HepG2 (cell line): ENCODE measurements at regions not wholly inside any gene's neighbourhood (a gene's known extent, or its start where the extent isn't known, plus 50 kb on each side); places are given as distances from the start of the nearest gene placed in this dataset.

Source experiments
- ATAC-seq: fragments of 200-7000 bp; cut with Tn5 transposase; 3 replicates; pipeline ENCODE4 v1.9.1; 2020; ENCODE audit warnings: mild to moderate bottlenecking, moderate library complexity
- BruUV-seq: library from RNA; stranded (reverse); fragments of 400-500 nt; replicated peaks from 2 replicates; lab custom pipeline; 2021; lab: Mats Ljungman, UMichigan
- CTCF ChIA-PET: fragments of 300-600 bp; formaldehyde crosslinking; extraction: SDS; loops from one replicate; lab custom pipeline; 2021; ENCODE audit warnings: low total read pairs, inconsistent platforms, low intra/inter-chr PET ratio; lab: Yijun Ruan, JAX
- POLR2A ChIA-PET: fragments of 350-600 bp; sonication (Branson Sonifier 250); formaldehyde crosslinking; loops from one replicate; lab custom pipeline; 2020; ENCODE audit warnings: antibody characterized with exemption, inconsistent platforms; lab: Yijun Ruan, JAX
- DNase-seq: peaks from one replicate; pipeline ENCODE4 v3.0.0-alpha.2; 2015; ENCODE audit warnings: low spot score
- FAIRE-seq: peaks from 3 replicates; lab custom pipeline; 2011; peaks lifted over from hg19 to GRCh38; lab: Jason Lieb, UNC
- H2AFZ ChIP-seq: one replicate; pipeline ENCODE4 v1.6.1; 2011; ENCODE audit warnings: low read length, inconsistent platforms
- H3K27ac ChIP-seq: fragments of 300-600 bp; 3 replicates; pipeline ENCODE4 v1.8.0; 2011; ENCODE audit warnings: mixed run types, mild to moderate bottlenecking, mixed read lengths, low read length, inconsistent platforms; ENCODE audit not compliant: insufficient read depth; ENCODE audit errors: extremely low read length
- H3K27me3 ChIP-seq, 2 experiments: fragments of 200-600 bp in 1 of 2; 2 replicates in 1 of 2; 3 replicates in 1 of 2; pipeline versions ENCODE4 v1.6.0 to v1.8.0; 2011; ENCODE audit warnings: low read length in 2 of 2, mild to moderate bottlenecking in 2 of 2, moderate library complexity in 2 of 2, inconsistent platforms in 1 of 2; ENCODE audit not compliant: insufficient read depth in 2 of 2, control insufficient read depth in 1 of 2
- H3K36me3 ChIP-seq, 2 experiments: fragments of 200-600 bp in 1 of 2; replicated peaks in 1 of 2; 2 replicates in 1 of 2; 3 replicates in 1 of 2; pipeline versions ENCODE4 v1.5.1 to v1.8.0; 2011; ENCODE audit warnings: low read length in 2 of 2, inconsistent platforms in 1 of 2; ENCODE audit not compliant: insufficient read depth in 2 of 2, control insufficient read depth in 1 of 2
- H3K4me1 ChIP-seq: 2 replicates; pipeline ENCODE4 v1.5.1; 2012; ENCODE audit warnings: low read length, inconsistent platforms; ENCODE audit not compliant: insufficient read depth
- H3K4me2 ChIP-seq: 2 replicates; pipeline ENCODE4 v1.6.0; 2011; ENCODE audit warnings: low read depth, low read length, inconsistent platforms
- H3K4me3 ChIP-seq, 3 experiments: fragments of 200-600 bp in 1 of 3; sonication (generic), shearing (Covaris generic) in 1 of 3; replicated peaks in 1 of 3; 2 replicates each; pipeline ENCODE4 v1.5.1; 2011 to 2016; ENCODE audit warnings: low read length in 3 of 3, inconsistent platforms in 2 of 3, low read depth in 2 of 3, mild to moderate bottlenecking in 2 of 3, control low read depth in 1 of 3, mixed read lengths in 1 of 3; ENCODE audit not compliant: insufficient read depth in 1 of 3
- H3K79me2 ChIP-seq: one replicate; pipeline ENCODE4 v1.6.1; 2011; ENCODE audit warnings: low read length, inconsistent platforms; ENCODE audit not compliant: insufficient read depth
- H3K9ac ChIP-seq: 2 replicates; pipeline ENCODE4 v1.6.0; 2011; ENCODE audit warnings: mild to moderate bottlenecking, low read depth, low read length, inconsistent platforms; ENCODE audit not compliant: insufficient read depth
- H3K9me3 ChIP-seq: 2 replicates; pipeline ENCODE4 v1.5.1; 2012; ENCODE audit warnings: mild to moderate bottlenecking, low read length
- H4K20me1 ChIP-seq: 2 replicates; pipeline ENCODE4 v1.6.0; 2011; ENCODE audit warnings: inconsistent platforms, mild to moderate bottlenecking, low read length, moderate library complexity; ENCODE audit not compliant: insufficient read depth
- GATAD2A ChIP-seq: IDR thresholded peaks from 2 replicates; pipeline ENCODE4 v1.6.1; 2016
- HIVEP1 ChIP-seq: sonication (generic); formaldehyde crosslinking; IDR thresholded peaks from 2 replicates; pipeline ENCODE4 v1.4.0; 2020; ENCODE audit warnings: mild to moderate bottlenecking, missing genetic modification reagents
- KLF16 ChIP-seq, 2 experiments: sonication (generic) in 1 of 2; formaldehyde crosslinking in 1 of 2; IDR thresholded peaks; 2 replicates each; pipeline versions ENCODE4 v1.6.1 to v1.8.0; 2016 to 2023; ENCODE audit warnings: missing genetic modification reagents in 2 of 2, missing compliant biosample characterization in 1 of 2
- RNF2 ChIP-seq: fragments of 450-650 bp; conservative IDR thresholded peaks from 2 replicates; pipeline ENCODE4 v1.6.1; 2016; ENCODE audit warnings: low read depth
- SMAD1 ChIP-seq: sonication (generic); formaldehyde crosslinking; IDR thresholded peaks from 2 replicates; pipeline ENCODE4 v1.4.0; 2020; ENCODE audit warnings: missing genetic modification reagents, low read depth, mild to moderate bottlenecking, borderline replicate concordance
- SMARCC2 ChIP-seq: fragments of 450-650 bp; IDR thresholded peaks from 2 replicates; pipeline ENCODE4 v1.6.1; 2017; ENCODE audit warnings: antibody characterized with exemption, mild to moderate bottlenecking
- SNAI1 ChIP-seq: sonication (generic); formaldehyde crosslinking; IDR thresholded peaks from 2 replicates; pipeline ENCODE4 v1.5.0; 2020; ENCODE audit warnings: mild to moderate bottlenecking, missing genetic modification reagents, borderline replicate concordance
- ZNF260 ChIP-seq: sonication (generic); formaldehyde crosslinking; IDR thresholded peaks from 2 replicates; pipeline ENCODE4 v1.4.0; 2020; ENCODE audit warnings: missing genetic modification reagents, low read depth, mild to moderate bottlenecking, borderline replicate concordance
- ZNF337 ChIP-seq: sonication (generic); formaldehyde crosslinking; IDR thresholded peaks from 2 replicates; pipeline ENCODE4 v1.5.1; 2020; ENCODE audit warnings: missing genetic modification reagents, low read depth, mild to moderate bottlenecking, borderline replicate concordance
- ZNF747 ChIP-seq: sonication (generic); formaldehyde crosslinking; IDR thresholded peaks from 2 replicates; pipeline ENCODE4 v1.8.1; 2023; ENCODE audit warnings: missing genetic modification reagents, mild to moderate bottlenecking, borderline replicate concordance
- WGBS: methylation state at CpG from one replicate; pipeline ENCODE4 v1.1.6; 2017; ENCODE audit warnings: low lambda C conversion rate; 5-methylcytosine and 5-hydroxymethylcytosine counted together
- in situ Hi-C: cut with HindIII; loops from 2 replicates; pipeline ENCODE4 v1.10.0; 2017; ENCODE audit warnings: low pct_unique_long_range_greater_than_20kb; ENCODE audit not compliant: extremely low pct_ligation_motif_present
- intact Hi-C: fragments of 100-400 bp; cut with micrococcal nuclease; formaldehyde crosslinking; loops from one replicate; pipeline ENCODE4 v1.10.0; 2022; ENCODE audit not compliant: unreplicated experiment
- TF ChIP-seq, protein P1 (sequence below): IDR thresholded peaks from 2 replicates; pipeline ENCODE4 v1.6.1; 2016; ENCODE audit warnings: control low read depth
- TF ChIP-seq, protein P2 (sequence below): sonication (generic); formaldehyde crosslinking; conservative IDR thresholded peaks from 2 replicates; pipeline ENCODE4 v1.8.0; 2022; ENCODE audit warnings: missing genetic modification reagents
- TF ChIP-seq, protein P3 (sequence below): sonication (generic); formaldehyde crosslinking; IDR thresholded peaks from 2 replicates; pipeline ENCODE4 v1.8.0; 2022; ENCODE audit warnings: mild to moderate bottlenecking, missing genetic modification reagents; ENCODE audit not compliant: insufficient replicate concordance

DNA sequence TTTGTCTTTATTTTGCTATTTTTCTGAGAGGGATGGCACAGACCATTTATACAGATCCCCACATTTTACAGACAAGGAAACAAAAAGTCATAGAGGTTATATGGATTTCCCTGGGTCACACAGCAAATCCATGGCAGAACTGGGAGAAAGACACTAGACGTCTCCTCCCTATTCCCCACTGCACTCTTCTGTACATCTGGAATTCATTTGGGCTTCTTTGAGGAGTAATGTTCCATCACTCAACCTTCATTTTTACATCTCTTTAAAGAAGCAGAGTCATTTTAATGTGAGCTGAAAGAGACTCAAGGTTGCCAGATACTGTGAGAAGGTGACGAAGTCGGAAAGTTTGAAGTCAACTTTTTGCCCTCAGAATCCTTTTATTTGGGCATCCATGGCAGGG lies 207.3 kb downstream of the OTOR start:
- Histone ChIP-seq H4K20me1 (no peaks in the 10 kb centered on the region), H3K4me3 (no peak overlapping the region), H3K27ac (no peak overlapping the region), H3K79me2 (no peaks in the 10 kb centered on the region), H3K9me3 (peaks cover 14% of the 10 kb centered on the region; the same call in 1 of the 2 replicates), H3K4me1 (no peaks in the 10 kb centered on the region), H2AFZ (no peak overlapping the region), H3K4me2 (no peak overlapping the region), H3K27me3 (no peaks in the 10 kb centered on the region), H3K36me3 (no peaks in the 10 kb centered on the region), H3K9ac (no peak overlapping the region)
- in situ Hi-C loops: no loop called here
- no TSS peak for BruUV-seq
- DNase-seq (no peak), FAIRE-seq (no peak), ATAC-seq (no peak)
- ChIA-PET POLR2A (no interaction called here), CTCF (no interaction called here)
- intact Hi-C loops: no loop called here
- TF ChIP-seq, protein P1, sequence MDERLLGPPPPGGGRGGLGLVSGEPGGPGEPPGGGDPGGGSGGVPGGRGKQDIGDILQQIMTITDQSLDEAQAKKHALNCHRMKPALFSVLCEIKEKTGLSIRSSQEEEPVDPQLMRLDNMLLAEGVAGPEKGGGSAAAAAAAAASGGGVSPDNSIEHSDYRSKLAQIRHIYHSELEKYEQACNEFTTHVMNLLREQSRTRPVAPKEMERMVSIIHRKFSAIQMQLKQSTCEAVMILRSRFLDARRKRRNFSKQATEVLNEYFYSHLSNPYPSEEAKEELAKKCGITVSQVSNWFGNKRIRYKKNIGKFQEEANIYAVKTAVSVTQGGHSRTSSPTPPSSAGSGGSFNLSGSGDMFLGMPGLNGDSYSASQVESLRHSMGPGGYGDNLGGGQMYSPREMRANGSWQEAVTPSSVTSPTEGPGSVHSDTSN (CRISPR knock-in tag): no peak
- TF ChIP-seq SMAD1 (no peak), ZNF260 (CRISPR knock-in tag) (no peak), SNAI1 (CRISPR knock-in tag) (no peak), ZNF747 (no peak), SMARCC2 (no peak), KLF16 (CRISPR knock-in tag; IDR thresholded peaks at IDR 0.05) (no peak)
- WGBS: 5% methylated on average over 3 of the region's 3 CpGs

DNA sequence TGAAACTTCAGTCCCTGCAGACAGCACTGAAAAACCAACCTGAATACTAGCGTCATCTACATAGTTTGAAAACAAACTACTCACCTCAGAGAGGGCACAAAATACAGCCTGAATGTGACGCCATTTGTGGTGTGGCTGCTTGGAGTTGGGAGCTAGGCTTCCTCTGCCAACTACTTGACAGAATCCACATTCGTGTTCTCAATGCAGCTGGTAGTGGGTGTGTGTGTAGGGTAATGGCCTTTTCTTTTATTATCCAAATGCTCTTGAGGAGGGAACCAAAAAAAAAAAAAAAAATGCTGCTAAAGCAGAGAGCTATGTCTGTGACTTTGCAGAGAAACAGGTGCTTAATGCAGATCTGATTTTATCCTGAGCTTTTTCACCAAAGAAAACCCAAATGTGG lies 207.8 kb downstream of the OTOR start:
- intact Hi-C loops: no loop called here
- Histone ChIP-seq H4K20me1 (no peaks in the 10 kb centered on the region), H3K9ac (no peak overlapping the region), H3K27me3 (no peaks in the 10 kb centered on the region), H2AFZ (no peak overlapping the region), H3K79me2 (no peaks in the 10 kb centered on the region), H3K4me1 (no peaks in the 10 kb centered on the region), H3K27ac (no peak overlapping the region), H3K4me2 (no peak overlapping the region), H3K9me3 (peaks cover 15% of the 10 kb centered on the region), H3K36me3 (no peaks in the 10 kb centered on the region), H3K4me3 (no peak overlapping the region)
- WGBS: 3% methylated on average over 3 of the region's 3 CpGs
- ChIA-PET POLR2A (no interaction called here), CTCF (no interaction called here)
- BruUV-seq: no TSS peak
- ATAC-seq: no peak
- no peak for FAIRE-seq
- DNase-seq: no peak
- in situ Hi-C loops: no loop called here
- TF ChIP-seq ZNF337 (CRISPR knock-in tag) (no peak), HIVEP1 (CRISPR knock-in tag) (no peak), RNF2 (no peak), GATAD2A (CRISPR knock-in tag) (no peak)
- TF ChIP-seq, protein P2, sequence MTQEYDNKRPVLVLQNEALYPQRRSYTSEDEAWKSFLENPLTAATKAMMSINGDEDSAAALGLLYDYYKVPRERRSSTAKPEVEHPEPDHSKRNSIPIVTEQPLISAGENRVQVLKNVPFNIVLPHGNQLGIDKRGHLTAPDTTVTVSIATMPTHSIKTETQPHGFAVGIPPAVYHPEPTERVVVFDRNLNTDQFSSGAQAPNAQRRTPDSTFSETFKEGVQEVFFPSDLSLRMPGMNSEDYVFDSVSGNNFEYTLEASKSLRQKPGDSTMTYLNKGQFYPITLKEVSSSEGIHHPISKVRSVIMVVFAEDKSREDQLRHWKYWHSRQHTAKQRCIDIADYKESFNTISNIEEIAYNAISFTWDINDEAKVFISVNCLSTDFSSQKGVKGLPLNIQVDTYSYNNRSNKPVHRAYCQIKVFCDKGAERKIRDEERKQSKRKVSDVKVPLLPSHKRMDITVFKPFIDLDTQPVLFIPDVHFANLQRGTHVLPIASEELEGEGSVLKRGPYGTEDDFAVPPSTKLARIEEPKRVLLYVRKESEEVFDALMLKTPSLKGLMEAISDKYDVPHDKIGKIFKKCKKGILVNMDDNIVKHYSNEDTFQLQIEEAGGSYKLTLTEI (CRISPR knock-in tag): no peak
- TF ChIP-seq, protein P3, sequence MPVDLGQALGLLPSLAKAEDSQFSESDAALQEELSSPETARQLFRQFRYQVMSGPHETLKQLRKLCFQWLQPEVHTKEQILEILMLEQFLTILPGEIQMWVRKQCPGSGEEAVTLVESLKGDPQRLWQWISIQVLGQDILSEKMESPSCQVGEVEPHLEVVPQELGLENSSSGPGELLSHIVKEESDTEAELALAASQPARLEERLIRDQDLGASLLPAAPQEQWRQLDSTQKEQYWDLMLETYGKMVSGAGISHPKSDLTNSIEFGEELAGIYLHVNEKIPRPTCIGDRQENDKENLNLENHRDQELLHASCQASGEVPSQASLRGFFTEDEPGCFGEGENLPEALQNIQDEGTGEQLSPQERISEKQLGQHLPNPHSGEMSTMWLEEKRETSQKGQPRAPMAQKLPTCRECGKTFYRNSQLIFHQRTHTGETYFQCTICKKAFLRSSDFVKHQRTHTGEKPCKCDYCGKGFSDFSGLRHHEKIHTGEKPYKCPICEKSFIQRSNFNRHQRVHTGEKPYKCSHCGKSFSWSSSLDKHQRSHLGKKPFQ: no peak
